KBM-7 (cell line): ENCODE measurements at regions not wholly inside any gene's neighbourhood (a gene's known extent, or its start where the extent isn't known, plus 50 kb on each side); places are given as distances from the start of the nearest gene placed in this dataset.

ENCODE experiments used
- DNase-seq: peaks from one replicate; pipeline ENCODE4 v3.0.0-alpha.2; 2015
- in situ Hi-C: fragments of 300-500 bp; cut with MboI; formaldehyde crosslinking; loops from 2 replicates; pipeline ENCODE4 v1.14.3; 2020; ENCODE audit warnings: low sequenced_read_pairs, low pct_unique_long_range_greater_than_20kb, mixed read lengths

DNA sequence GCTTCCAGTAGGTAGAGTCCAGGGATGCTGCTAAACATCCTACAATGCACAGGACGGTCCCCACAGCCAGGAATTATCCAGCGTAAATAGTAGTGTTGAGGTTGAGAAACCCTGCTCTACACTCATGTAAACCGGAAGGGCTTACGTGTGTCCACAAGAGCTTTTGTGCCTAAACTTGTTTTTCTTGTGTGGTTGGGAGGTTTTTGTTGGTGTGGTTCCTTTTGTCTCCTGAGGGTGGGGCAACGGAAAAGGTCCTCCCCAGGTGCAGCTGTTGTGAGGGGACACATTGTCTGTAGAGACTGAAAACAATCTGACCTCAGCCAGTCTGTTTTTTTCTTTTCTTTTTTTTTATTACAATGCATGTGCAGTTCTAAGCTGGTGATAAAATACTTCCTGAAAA lies 72.7 kb upstream of the MGAT5 start:
- DNase-seq: no peak
- in situ Hi-C loops: no loop called here

DNA sequence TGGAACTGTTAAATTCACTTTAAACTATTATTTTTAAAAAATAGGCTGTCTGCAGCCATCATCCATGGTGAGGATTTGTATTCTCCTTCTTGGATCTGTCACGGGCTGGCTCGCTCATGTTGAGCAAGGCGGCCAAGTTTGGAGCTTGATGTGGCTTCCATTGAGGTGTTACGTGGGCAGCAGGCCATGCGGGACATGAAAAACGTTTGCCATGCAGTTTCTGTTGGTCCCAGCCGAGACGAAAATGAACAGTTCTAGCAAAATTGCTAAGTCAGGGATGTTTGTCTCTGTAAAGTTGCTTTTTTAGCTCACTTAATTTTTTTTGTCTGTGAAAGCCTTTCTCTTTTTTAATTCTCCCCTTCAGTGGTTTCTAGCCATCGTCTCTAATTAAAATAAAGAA lies 70.2 kb upstream of the MGAT5 start:
- in situ Hi-C loops: no loop called here

GRCh38 chr2:134185639-134186038 lies 68.2 kb upstream of the MGAT5 start:
- in situ Hi-C loops: no loop called here
- DNase-seq: no peak

More for the DNA sequence above, 70.2 kb upstream of the MGAT5 start:
- DNase-seq: no peak

DNA sequence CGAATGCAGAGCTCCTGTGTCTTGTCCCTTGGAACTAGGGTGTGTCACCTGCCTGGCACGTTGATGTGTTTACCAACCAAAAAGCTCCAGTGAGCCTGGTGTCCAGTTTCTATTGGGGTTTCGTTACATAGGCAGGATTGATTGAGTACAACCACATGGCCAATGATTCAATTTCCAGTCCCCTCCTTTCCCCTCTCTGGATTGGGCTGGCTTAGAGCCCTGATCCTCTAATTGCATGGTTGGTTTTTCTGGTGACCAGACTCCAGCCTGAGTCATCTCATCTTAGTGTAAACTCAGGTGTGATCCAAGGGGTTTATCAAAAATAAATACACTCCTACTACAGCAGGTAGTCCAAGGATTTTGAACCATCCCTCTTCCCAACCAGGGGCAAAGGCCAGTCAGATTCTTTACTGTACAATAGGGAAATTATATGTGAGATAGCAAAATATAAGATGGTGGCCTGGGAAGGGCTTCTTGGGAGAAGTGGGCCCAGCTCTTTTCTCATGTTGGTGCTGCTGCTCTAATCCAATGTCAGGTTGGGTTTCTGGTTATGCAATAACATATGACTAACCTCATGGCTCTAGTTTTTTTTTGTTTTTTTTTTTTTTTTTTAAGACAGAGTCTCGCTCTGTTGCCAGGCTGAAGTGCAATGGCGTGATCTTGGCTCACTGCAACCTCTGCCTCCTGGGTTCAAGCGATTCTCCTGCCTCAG lies 64.7 kb upstream of the MGAT5 start:
- no peak for DNase-seq

DNA sequence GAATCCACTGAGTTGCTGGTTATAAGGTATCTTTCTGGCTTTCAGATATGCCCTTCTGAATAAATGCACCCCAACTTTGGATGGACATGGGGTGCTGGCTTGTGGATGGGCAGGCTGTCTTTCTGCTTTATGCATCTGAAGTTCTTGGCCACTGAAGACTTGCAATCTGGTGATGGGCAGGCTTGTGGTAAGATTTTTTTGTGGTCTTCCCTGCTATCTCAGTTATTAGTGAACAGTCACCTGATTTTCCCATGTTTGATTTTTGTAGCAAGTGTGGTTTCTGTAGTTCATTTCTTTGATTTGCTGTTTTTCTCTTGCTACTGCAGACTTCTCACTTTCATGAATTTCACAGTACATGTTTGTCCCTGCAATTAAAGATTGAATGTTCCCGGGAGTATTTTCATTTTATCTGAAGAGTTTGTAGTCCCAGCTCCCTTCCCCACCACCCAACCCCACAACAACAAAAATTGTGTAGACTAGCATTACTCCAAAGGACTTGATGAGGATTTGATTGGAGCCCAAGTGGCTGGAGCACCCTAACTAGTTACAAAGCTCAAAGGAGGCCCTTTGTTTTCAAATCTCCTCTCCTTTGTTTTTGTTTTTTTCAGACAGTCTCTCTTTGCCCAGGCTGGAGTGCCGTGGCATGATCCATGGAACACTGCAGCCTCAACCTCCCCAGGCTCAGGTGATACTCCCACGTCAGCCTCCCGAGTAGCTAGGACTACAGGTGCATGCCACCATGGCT lies 63.6 kb upstream of the MGAT5 start:
- in situ Hi-C loops: no loop called here
- no peak for DNase-seq

More for the DNA sequence above, 64.7 kb upstream of the MGAT5 start:
- in situ Hi-C loops: no loop called here

DNA sequence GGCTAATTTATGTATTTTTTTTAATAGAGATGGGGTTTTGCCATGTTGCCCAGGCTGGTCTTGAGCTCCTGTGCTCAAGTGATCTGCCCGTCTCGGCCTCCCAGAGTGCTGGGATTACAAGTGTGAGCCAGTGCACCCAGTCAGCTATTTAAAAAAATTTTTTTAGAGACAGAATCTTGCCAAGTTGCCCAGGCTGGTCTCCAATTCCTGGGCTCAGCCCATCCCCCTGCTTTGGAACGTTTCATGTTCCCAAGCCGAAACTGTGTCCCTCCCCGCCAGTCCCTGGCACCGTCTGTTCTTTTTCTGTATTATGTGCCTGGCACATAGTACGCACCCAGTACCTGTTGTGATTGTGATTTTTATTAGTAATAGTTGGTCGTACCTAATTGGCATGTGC lies 63.1 kb upstream of the MGAT5 start:
- no peak for DNase-seq
- in situ Hi-C loops: no loop called here

GRCh38 chr2:134191835-134192234 lies 62.0 kb upstream of the MGAT5 start:
- in situ Hi-C loops: no loop called here
- no peak for DNase-seq

GRCh38 chr2:134193006-134193405 lies 60.9 kb upstream of the MGAT5 start:
- no peak for DNase-seq
- in situ Hi-C loops: no loop called here

DNA sequence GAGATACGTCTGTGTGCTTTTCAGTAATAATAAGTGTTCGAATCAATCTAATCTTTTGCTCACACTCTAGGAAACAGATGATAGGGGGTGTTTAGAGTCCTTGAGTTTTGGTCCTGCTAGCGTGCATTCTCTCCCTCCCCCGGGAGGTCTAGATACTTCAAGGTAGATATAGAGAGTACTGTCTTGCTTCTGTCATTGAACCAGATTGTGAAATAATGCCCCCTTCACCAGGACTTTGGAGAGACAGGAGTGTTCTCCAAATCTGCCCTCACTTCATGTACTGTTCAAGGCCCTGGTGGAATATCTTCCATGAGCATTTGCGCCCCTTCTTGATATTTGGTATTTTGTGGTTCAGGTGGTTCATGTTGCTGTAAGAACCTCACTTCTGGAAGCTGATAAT lies 59.4 kb upstream of the MGAT5 start:
- in situ Hi-C loops: no loop called here
- DNase-seq: no peak

DNA sequence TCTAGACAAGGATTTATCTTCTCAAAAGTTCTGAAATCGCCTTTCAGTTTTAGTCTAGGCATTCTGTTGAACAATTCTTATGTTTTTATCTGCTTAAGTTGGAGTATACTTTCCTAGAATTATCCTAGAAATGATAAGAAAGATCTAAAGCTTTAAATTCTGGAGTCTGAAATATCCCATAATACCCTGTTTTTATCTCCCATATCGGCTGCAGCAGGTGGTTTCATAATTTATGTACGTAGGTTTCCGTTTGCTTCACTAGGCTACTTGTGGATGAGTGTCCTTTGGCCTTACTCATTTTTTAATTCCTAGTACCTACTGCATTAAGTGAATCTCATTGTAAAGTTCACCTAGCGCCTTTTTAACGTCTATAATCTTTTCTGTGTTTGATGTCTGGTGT lies 58.5 kb upstream of the MGAT5 start:
- DNase-seq: no peak
- in situ Hi-C loops: no loop called here

DNA sequence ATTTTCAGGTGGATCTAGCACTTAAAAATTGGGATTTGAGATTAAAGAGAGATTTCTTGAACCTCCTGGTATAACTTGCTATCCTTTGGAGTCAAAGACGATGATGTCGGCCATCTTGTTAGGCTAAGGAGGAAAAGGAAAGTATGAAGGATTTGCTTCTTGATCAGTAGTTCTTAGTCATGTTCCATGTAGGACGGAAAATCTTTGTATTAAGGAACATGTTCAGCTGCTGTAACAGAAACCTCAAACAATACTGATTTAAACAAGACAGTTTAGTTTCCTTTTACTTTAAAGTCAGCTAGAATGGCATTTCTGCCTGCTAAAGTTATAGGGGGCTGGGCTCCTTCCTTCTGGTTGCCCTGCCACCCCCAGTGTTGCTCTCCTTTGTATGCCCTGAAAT lies 56.4 kb upstream of the MGAT5 start:
- DNase-seq: no peak
- in situ Hi-C loops: no loop called here

- no peak for DNase-seq
- in situ Hi-C loops: no loop called here
Observed at GRCh38 chr2:134198006-134198634, 55.8 kb upstream of the MGAT5 start.

DNA sequence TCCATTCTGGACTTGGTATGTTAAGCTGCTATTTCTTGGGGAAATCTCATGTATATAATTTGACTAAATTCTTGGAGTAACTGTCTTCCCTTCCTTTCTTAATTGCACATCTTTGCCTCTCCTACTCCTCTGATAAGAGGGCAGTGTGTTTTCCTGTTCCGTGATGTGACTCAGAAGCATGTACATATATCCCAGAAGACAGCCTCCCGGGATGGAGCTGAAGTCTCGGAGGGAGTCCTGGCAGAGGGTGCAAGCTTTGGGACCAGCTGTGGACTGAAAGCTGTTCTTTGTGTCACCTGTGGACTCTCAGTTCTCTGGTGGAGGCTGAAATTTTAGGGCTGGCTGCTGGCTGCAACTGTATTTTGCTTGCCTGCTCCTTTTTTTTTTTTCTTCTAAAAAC lies 54.7 kb upstream of the MGAT5 start:
- in situ Hi-C loops: no loop called here

DNA sequence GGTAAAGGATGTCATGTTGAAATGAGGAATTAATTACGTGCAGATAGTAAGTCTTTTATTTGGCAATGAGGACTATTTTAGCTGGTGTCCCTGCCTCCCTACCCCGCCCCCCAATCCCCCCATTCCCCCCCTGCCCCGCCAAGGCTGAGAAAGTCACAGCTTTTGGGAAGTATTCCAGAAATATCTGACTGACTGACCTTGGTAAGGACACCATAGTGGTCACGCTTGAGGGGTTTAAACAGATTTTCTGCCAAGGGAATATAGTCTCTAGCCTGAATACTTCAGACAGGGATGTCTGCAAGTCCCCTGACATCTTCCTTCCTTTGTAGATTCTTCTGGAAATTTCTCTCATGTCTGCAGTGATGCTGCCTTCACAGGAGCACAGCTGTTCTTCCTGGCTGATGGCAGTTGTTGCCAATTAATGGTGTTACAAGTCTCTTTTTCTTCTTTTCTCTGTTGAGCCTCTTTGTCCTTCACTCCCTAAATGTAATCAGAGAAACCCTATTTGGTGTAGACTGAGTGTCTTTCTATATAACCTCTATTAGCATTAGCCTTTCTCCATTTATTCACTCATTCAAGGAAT lies 53.7 kb upstream of the MGAT5 start:
- in situ Hi-C loops: no loop called here

More for the DNA sequence above, 54.7 kb upstream of the MGAT5 start:
- no peak for DNase-seq

GRCh38 chr2:134201533-134201932 lies 52.3 kb upstream of the MGAT5 start:
- DNase-seq: no peak
- in situ Hi-C loops: no loop called here

More for the DNA sequence above, 53.7 kb upstream of the MGAT5 start:
- DNase-seq: no peak

DNA sequence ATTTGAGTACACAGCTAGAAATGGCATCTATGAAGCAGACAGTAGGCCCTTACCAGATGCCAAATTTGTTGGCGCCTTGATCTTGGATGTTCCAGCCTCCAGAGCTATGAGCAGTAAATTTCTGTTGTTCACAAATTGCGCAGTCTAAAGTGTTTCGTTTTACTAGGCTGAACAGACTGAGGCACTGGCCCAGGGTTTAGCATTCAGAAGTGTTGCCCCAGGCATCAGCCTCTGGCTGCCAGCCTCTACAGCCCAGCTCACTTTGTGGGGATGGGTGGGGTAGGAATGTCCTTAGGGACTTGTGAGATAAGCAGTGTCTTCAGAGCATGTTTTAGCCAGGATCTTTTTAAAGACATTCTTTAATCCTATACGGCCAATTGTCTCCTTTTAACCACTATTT lies 51.5 kb upstream of the MGAT5 start:
- in situ Hi-C loops: no loop called here
- DNase-seq: no peak

DNA sequence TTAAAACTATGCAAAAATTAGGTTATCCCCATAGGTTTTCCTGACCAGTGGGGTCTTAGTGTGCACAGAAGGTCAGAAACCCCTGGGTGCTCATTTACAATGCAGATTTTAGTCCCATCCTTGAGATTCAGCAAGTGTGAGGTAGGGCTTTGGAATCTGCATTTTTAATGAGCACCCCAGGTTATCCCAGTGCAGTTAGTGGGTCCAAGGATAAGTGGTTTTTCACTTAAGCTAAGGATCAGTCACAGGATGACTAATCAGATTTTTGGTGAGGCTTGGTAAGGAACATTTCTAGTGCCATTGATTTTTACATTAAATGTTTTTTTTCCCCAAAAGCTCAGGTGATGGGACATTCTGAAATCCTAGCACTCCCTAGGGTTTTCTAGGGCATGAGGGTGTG lies 50.7 kb upstream of the MGAT5 start:
- in situ Hi-C loops: no loop called here
- DNase-seq: no peak
